Esophagus squamous epithelium (tissue), 4 donors: ENCODE measurements at regions not wholly inside any gene's neighbourhood (a gene's known extent, or its start where the extent isn't known, plus 50 kb on each side); places are given as distances from the start of the nearest gene placed in this dataset.

Experiments
- CTCF ChIP-seq, 6 experiments: fragments of 450-650 bp in 4 of 6; fragments of 200-600 bp in 2 of 6; sonication (generic) in 2 of 6; IDR thresholded peaks; one replicate each; pipeline ENCODE4 v1.5.1; 2016 to 2019; ENCODE audit warnings: antibody characterized with exemption in 6 of 6, mild to moderate bottlenecking in 4 of 6, moderate library complexity in 4 of 6
- POLR2A ChIP-seq, 4 donors: fragments of 450-650 bp; IDR thresholded peaks; one replicate each; pipeline ENCODE4 v1.6.1; 2017; ENCODE audit warnings: antibody characterized with exemption in 4 of 4, mild to moderate bottlenecking in 4 of 4, moderate library complexity in 3 of 4

DNA sequence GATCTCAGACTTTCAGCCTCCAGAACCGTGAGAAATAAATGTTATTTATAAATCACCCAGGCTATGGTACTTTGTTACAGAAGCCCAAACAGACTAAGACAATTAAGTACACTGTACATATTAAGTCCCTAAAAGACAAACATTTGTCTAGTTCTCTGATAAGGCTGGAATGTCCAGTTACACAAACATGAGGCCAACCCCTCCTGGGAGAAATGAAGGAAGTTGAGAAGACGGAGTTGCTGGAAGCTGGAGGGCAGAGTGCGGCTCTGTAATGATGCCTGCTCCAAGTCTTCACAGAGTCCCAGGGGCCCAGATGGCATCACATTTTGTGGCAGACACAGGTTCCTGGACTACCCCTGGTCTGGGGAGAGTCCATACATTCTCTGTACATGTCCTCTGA lies 79.2 kb upstream of the ST8SIA3 start:
- TF ChIP-seq CTCF (IDR thresholded peaks at IDR 0.05) (no peak), POLR2A (IDR thresholded peaks at IDR 0.05) (no peak)
